ENCODE measurements at regions not wholly inside any gene's neighbourhood (a gene's known extent, or its start where the extent isn't known, plus 50 kb on each side); places are given as distances from the start of the nearest gene placed in this dataset.

GRCh38 chr20:63093966-63094766, 87.4 kb upstream of the BHLHE23 start:
- peaks cover 46% of the 10 kb centered on the region for H3K27me3 ChIP-seq (ENCODE audit: insufficient read depth)
- ChIA-PET POLR2A (no interaction called here), CTCF (interaction anchor here (1.0 to 1.7 kb wide), 4 partner anchors 9 to 215 kb away, joined by 3 to 4 read pairs (median 3); no protein-coding TSS in a partner anchor)
- no peaks in the 10 kb centered on the region for H3K36me3 ChIP-seq (replicated peaks in 1 of 2; ENCODE audit: control insufficient read depth in 1 of 2, insufficient read depth in 2 of 2, low read length in 1 of 2)
- no peaks in the 10 kb centered on the region for H3K9me3 ChIP-seq
- H2AFZ ChIP-seq (ENCODE audit: low read depth), result no peak overlapping the region
- no peaks in the 10 kb centered on the region for H3F3A ChIP-seq (replicated peaks; ENCODE audit: insufficient read depth)
- H3K9ac ChIP-seq, result no peak overlapping the region
- TF ChIP-seq CHD2 (IDR thresholded peaks at IDR 0.05; ENCODE audit: low read length, partially characterized antibody), result no peak
- TF ChIP-seq FOSL2 (IDR thresholded peaks at IDR 0.05; ENCODE audit: borderline replicate concordance, low read depth), result no peak
- no peak for TF ChIP-seq TEAD4 (IDR thresholded peaks at IDR 0.05; ENCODE audit: borderline replicate concordance, insufficient read depth)
- no peak for TF ChIP-seq GABPA (IDR thresholded peaks at IDR 0.05; ENCODE audit: low read depth)
- no peak for TF ChIP-seq NFIC (IDR thresholded peaks at IDR 0.05; ENCODE audit: borderline replicate concordance)
- no peak for TF ChIP-seq EP300 (IDR thresholded peaks at IDR 0.05; ENCODE audit: borderline replicate concordance in 1 of 2, low read depth in 1 of 2, low read length in 1 of 2)
- no peak for TF ChIP-seq RCOR1 (IDR thresholded peaks at IDR 0.05; ENCODE audit: low read length)
- no peak for TF ChIP-seq MEF2A (IDR thresholded peaks at IDR 0.05; ENCODE audit: borderline replicate concordance, low read depth)
- TF ChIP-seq MAX (IDR thresholded peaks at IDR 0.05; ENCODE audit: low read depth), result no peak
- TF ChIP-seq FOXM1 (IDR thresholded peaks at IDR 0.05; ENCODE audit: low read depth), result no peak
- no peak for TF ChIP-seq RFX5 (IDR thresholded peaks at IDR 0.05; ENCODE audit: low read length)
- no peak for TF ChIP-seq TCF12 (IDR thresholded peaks at IDR 0.05)
- TF ChIP-seq SMC3 (IDR thresholded peaks at IDR 0.05; ENCODE audit: low read depth, low read length), result no peak
- no peak for TF ChIP-seq FOXJ3 (CRISPR knock-in tag; IDR thresholded peaks at IDR 0.05)
- no peak for TF ChIP-seq YY1 (IDR thresholded peaks at IDR 0.05; ENCODE audit: low read depth)
- DNase-seq, result peak; percentile 26
- no peaks in the 10 kb centered on the region for H3K4me1 ChIP-seq (ENCODE audit: control insufficient read depth in 1 of 2, insufficient read depth in 2 of 2, low read depth in 1 of 2, low read length in 1 of 2)
- no peak overlapping the region for H3K4me3 ChIP-seq (ENCODE audit: low read depth in 2 of 2, low read length in 1 of 2)
- no peak overlapping the region for H3K27ac ChIP-seq (ENCODE audit: low read depth in 2 of 2, low read length in 1 of 2)
- H3K9me2 ChIP-seq, result no peaks in the 10 kb centered on the region
- H4K20me1 ChIP-seq (ENCODE audit: insufficient read depth), result no peaks in the 10 kb centered on the region
- H3K4me2 ChIP-seq, result no peak overlapping the region
- WGBS (ENCODE audit: low lambda C conversion rate), result 37% methylated on average over 11 of the region's 37 CpGs
- H3K79me2 ChIP-seq (ENCODE audit: insufficient read depth), result no peaks in the 10 kb centered on the region

GRCh38 chr20:63092660-63093215, 86.0 kb upstream of the BHLHE23 start:
- DNase-seq, result no peak
- H4K20me1 ChIP-seq (ENCODE audit: insufficient read depth), result no peaks in the 10 kb centered on the region
- no peak overlapping the region for H2AFZ ChIP-seq (ENCODE audit: low read depth)
- H3K79me2 ChIP-seq (ENCODE audit: insufficient read depth), result no peaks in the 10 kb centered on the region
- H3K4me3 ChIP-seq (ENCODE audit: low read depth in 2 of 2, low read length in 1 of 2), result no peak overlapping the region
- peaks cover 58% of the 10 kb centered on the region for H3K27me3 ChIP-seq (ENCODE audit: insufficient read depth)
- no peaks in the 10 kb centered on the region for H3F3A ChIP-seq (replicated peaks; ENCODE audit: insufficient read depth)
- no peak overlapping the region for H3K27ac ChIP-seq (ENCODE audit: low read depth in 2 of 2, low read length in 1 of 2)
- H3K4me1 ChIP-seq (ENCODE audit: control insufficient read depth in 1 of 2, insufficient read depth in 2 of 2, low read depth in 1 of 2, low read length in 1 of 2), result no peaks in the 10 kb centered on the region
- CTCF ChIA-PET, result no interaction called here
- no peaks in the 10 kb centered on the region for H3K36me3 ChIP-seq (replicated peaks in 1 of 2; ENCODE audit: control insufficient read depth in 1 of 2, insufficient read depth in 2 of 2, low read length in 1 of 2)
- no peak overlapping the region for H3K9ac ChIP-seq
- POLR2A ChIA-PET, result no interaction called here
- H3K9me3 ChIP-seq, result no peaks in the 10 kb centered on the region
- H3K9me2 ChIP-seq, result no peaks in the 10 kb centered on the region
- 52% methylated on average over 14 of the region's 25 CpGs for WGBS (ENCODE audit: low lambda C conversion rate)
- H3K4me2 ChIP-seq, result no peak overlapping the region
- TF ChIP-seq MXI1 (IDR thresholded peaks at IDR 0.05; ENCODE audit: low read depth, low read length), result no peak
- TF ChIP-seq NFIC (IDR thresholded peaks at IDR 0.05; ENCODE audit: borderline replicate concordance), result no peak
- TF ChIP-seq USF2 (IDR thresholded peaks at IDR 0.05; ENCODE audit: borderline replicate concordance, low read depth, low read length), result no peak
- TF ChIP-seq MEF2A (IDR thresholded peaks at IDR 0.05; ENCODE audit: borderline replicate concordance, low read depth), result no peak
- no peak for TF ChIP-seq USF1 (IDR thresholded peaks at IDR 0.05; ENCODE audit: borderline replicate concordance, low read depth)
- no peak for TF ChIP-seq CTCF (IDR thresholded peaks at IDR 0.05)
- no peak for TF ChIP-seq TEAD4 (IDR thresholded peaks at IDR 0.05; ENCODE audit: borderline replicate concordance, insufficient read depth)
- TF ChIP-seq RCOR1 (IDR thresholded peaks at IDR 0.05; ENCODE audit: low read length), result no peak
- no peak for TF ChIP-seq GABPA (IDR thresholded peaks at IDR 0.05; ENCODE audit: low read depth)
- no peak for TF ChIP-seq ELF1 (IDR thresholded peaks at IDR 0.05)

Data from SK-N-SH (cell line).